H1 (cell line): ENCODE measurements at regions not wholly inside any gene's neighbourhood (a gene's known extent, or its start where the extent isn't known, plus 50 kb on each side); places are given as distances from the start of the nearest gene placed in this dataset.
A peak's percentile ranks its signal among the peaks of the same experiment; 100 is the strongest.

Experiments used
- CTCF ChIA-PET: fragments of 300-600 bp; sonication (Branson Sonifier 250); formaldehyde crosslinking; loops from one replicate; lab custom pipeline; 2021; ENCODE audit not compliant: partially characterized antibody; lab: Charles Lee
- POLR2A ChIA-PET: fragments of 300-600 bp; sonication (Branson Sonifier 250); formaldehyde crosslinking; loops from one replicate; lab custom pipeline; 2021; ENCODE audit warnings: inconsistent platforms; ENCODE audit not compliant: partially characterized antibody; lab: Charles Lee
- DNase-seq, 2 experiments: peaks; one replicate each; pipeline versions ENCODE4 v3.0.0 to v3.0.0-alpha.2; 2010 to 2022; ENCODE audit warnings: low spot score in 2 of 2, low read depth in 1 of 2, mixed read lengths in 1 of 2
- FAIRE-seq: peaks from 2 replicates; lab custom pipeline; 2011; peaks lifted over from hg19 to GRCh38; lab: Jason Lieb, UNC
- H2AFZ ChIP-seq: 2 replicates; pipeline ENCODE4 v1.8.1; 2012; ENCODE audit warnings: low read length, inconsistent platforms
- H2AK5ac ChIP-seq: 2 replicates; pipeline ENCODE4 v1.6.1; 2013; ENCODE audit warnings: low read depth, low read length
- H2BK120ac ChIP-seq: replicated peaks from 2 replicates; pipeline ENCODE3; 2013; ENCODE audit warnings: low read depth, low read length, inconsistent platforms
- H2BK12ac ChIP-seq: 2 replicates; pipeline ENCODE4 v1.6.1; 2013; ENCODE audit warnings: low read depth, low read length
- H2BK15ac ChIP-seq: 2 replicates; pipeline ENCODE4 v1.6.1; 2013; ENCODE audit warnings: low read length
- H2BK20ac ChIP-seq: 2 replicates; pipeline ENCODE4 v1.6.1; 2013; ENCODE audit warnings: low read length
- H2BK5ac ChIP-seq: 2 replicates; pipeline ENCODE4 v1.6.1; 2013; ENCODE audit warnings: low read depth, low read length
- H3K14ac ChIP-seq: 2 replicates; pipeline ENCODE4 v1.6.1; 2013; ENCODE audit warnings: inconsistent platforms; ENCODE audit not compliant: insufficient read length
- H3K18ac ChIP-seq: 2 replicates; pipeline ENCODE4 v1.6.1; 2013; ENCODE audit warnings: low read length; ENCODE audit errors: extremely low read depth
- H3K23ac ChIP-seq: 2 replicates; pipeline ENCODE4 v1.6.1; 2013; ENCODE audit warnings: inconsistent platforms; ENCODE audit not compliant: insufficient read length
- H3K23me2 ChIP-seq: 2 replicates; pipeline ENCODE4 v1.6.1; 2013; ENCODE audit warnings: low read depth, low read length
- H3K27ac ChIP-seq: 2 replicates; pipeline ENCODE4 v1.6.1; 2011; ENCODE audit warnings: low read depth, low read length, inconsistent platforms
- H3K27me3 ChIP-seq, 4 experiments: replicated peaks in 1 of 4; 1 replicate in 1 of 4; 2 replicates in 3 of 4; pipeline versions ENCODE4 v1.6.1 to v1.8.1; 2011 to 2013; ENCODE audit warnings: low read length in 3 of 4, mild to moderate bottlenecking in 3 of 4, inconsistent platforms in 2 of 4, mixed read lengths in 2 of 4, moderate library complexity in 1 of 4; ENCODE audit not compliant: control insufficient read depth in 3 of 4, insufficient read depth in 3 of 4; ENCODE audit errors: extremely low read depth in 1 of 4
- H3K36me3 ChIP-seq, 4 experiments: 2 replicates each; pipeline versions ENCODE4 v1.6.1 to v1.8.1; 2011 to 2013; ENCODE audit warnings: mild to moderate bottlenecking in 4 of 4, low read length in 3 of 4, moderate library complexity in 2 of 4, control low read depth in 1 of 4, inconsistent platforms in 1 of 4; ENCODE audit not compliant: insufficient read depth in 4 of 4, control insufficient read depth in 2 of 4
- H3K4ac ChIP-seq: replicated peaks from 2 replicates; pipeline ENCODE3; 2013; ENCODE audit warnings: low read length, low read depth, mixed read lengths, inconsistent platforms; ENCODE audit not compliant: insufficient read length
- H3K4me1 ChIP-seq, 4 experiments: replicated peaks in 1 of 4; 1 replicate in 1 of 4; 2 replicates in 3 of 4; pipeline versions ENCODE4 v1.6.1 to v1.8.1; 2011 to 2013; ENCODE audit warnings: low read length in 3 of 4, inconsistent platforms in 2 of 4, mixed read lengths in 1 of 4; ENCODE audit not compliant: insufficient read depth in 4 of 4, control insufficient read depth in 3 of 4
- H3K4me2 ChIP-seq, 2 experiments: 2 replicates each; pipeline versions ENCODE4 v1.6.1 to v1.8.1; 2011 to 2013; ENCODE audit warnings: low read depth in 2 of 2, low read length in 2 of 2, control low read depth in 1 of 2, inconsistent platforms in 1 of 2, mild to moderate bottlenecking in 1 of 2; ENCODE audit not compliant: insufficient read depth in 1 of 2
- H3K4me3 ChIP-seq, 4 experiments: fragments of 200-600, 300-600 bp in 1 of 4; sonication (generic), shearing (Covaris generic), sonication (Bioruptor Twin) in 1 of 4; 2 replicates each; pipeline versions ENCODE4 v1.5.1 to v1.8.1; 2011 to 2016; ENCODE audit warnings: low read length in 4 of 4, low read depth in 3 of 4, control low read depth in 2 of 4, inconsistent platforms in 2 of 4, mild to moderate bottlenecking in 2 of 4, mixed read lengths in 1 of 4, moderate library complexity in 1 of 4; ENCODE audit not compliant: insufficient read depth in 2 of 4; ENCODE audit errors: extremely low read depth in 1 of 4
- H3K56ac ChIP-seq: replicated peaks from 2 replicates; pipeline ENCODE3; 2013; ENCODE audit warnings: low read depth, mild to moderate bottlenecking, mixed read lengths, low read length, inconsistent platforms; ENCODE audit not compliant: insufficient read length
- H3K79me1 ChIP-seq: 2 replicates; pipeline ENCODE4 v1.6.1; 2013; ENCODE audit warnings: low read depth, low read length, control low read depth
- H3K79me2 ChIP-seq, 2 experiments: 2 replicates each; pipeline versions ENCODE4 v1.6.1 to v1.8.1; 2012 to 2013; ENCODE audit warnings: low read length in 2 of 2, mild to moderate bottlenecking in 2 of 2, inconsistent platforms in 1 of 2; ENCODE audit not compliant: insufficient read depth in 2 of 2, control insufficient read depth in 1 of 2
- H3K9ac ChIP-seq, 4 experiments: replicated peaks in 1 of 4; 1 replicate in 1 of 4; 2 replicates in 3 of 4; pipeline versions ENCODE4 v1.6.1 to v1.8.1; 2011 to 2013; ENCODE audit warnings: low read depth in 3 of 4, low read length in 3 of 4, control low read depth in 2 of 4, mild to moderate bottlenecking in 2 of 4, moderate library complexity in 2 of 4, inconsistent platforms in 1 of 4; ENCODE audit errors: extremely low read depth in 1 of 4
- H3K9me3 ChIP-seq, 2 experiments: 2 replicates each; pipeline versions ENCODE4 v1.6.1 to v1.8.1; 2012 to 2013; ENCODE audit warnings: mild to moderate bottlenecking in 2 of 2, moderate library complexity in 2 of 2, control low read depth in 1 of 2, inconsistent platforms in 1 of 2, low read depth in 1 of 2, low read length in 1 of 2, mixed read lengths in 1 of 2; ENCODE audit not compliant: insufficient read depth in 2 of 2
- H4K20me1 ChIP-seq, 2 experiments: replicated peaks in 1 of 2; 2 replicates each; pipeline versions ENCODE3 to v1.8.1; 2011 to 2013; ENCODE audit warnings: inconsistent platforms in 2 of 2, low read length in 2 of 2, mild to moderate bottlenecking in 1 of 2; ENCODE audit not compliant: insufficient read depth in 2 of 2, control insufficient read depth in 1 of 2
- H4K5ac ChIP-seq: 2 replicates; pipeline ENCODE4 v1.6.1; 2013; ENCODE audit warnings: low read length, low read depth, mixed read lengths, inconsistent platforms; ENCODE audit not compliant: insufficient read length
- H4K8ac ChIP-seq: 2 replicates; pipeline ENCODE4 v1.8.0; 2013; ENCODE audit warnings: mild to moderate bottlenecking, moderate library complexity, low read length, inconsistent platforms; ENCODE audit not compliant: insufficient read depth; ENCODE audit errors: extremely low read depth
- H4K91ac ChIP-seq: replicated peaks from 2 replicates; pipeline ENCODE3; 2013; ENCODE audit warnings: low read length, mixed read lengths, inconsistent platforms; ENCODE audit not compliant: insufficient read length
- ASH2L ChIP-seq: fragments of 200-600, 300-600 bp; sonication (generic); IDR thresholded peaks from one replicate; pipeline ENCODE4 v1.7.1; 2017; ENCODE audit warnings: low read length
- CBX8 ChIP-seq: fragments of 300-800, 300-1000 bp; sonication (generic); IDR thresholded peaks from 2 replicates; pipeline ENCODE4 v1.7.1; 2016; ENCODE audit warnings: low read depth, low read length, borderline replicate concordance
- CEBPB ChIP-seq: IDR thresholded peaks from 2 replicates; pipeline ENCODE4 v1.6.1; 2012; ENCODE audit warnings: low read depth, low read length
- JUND ChIP-seq: IDR thresholded peaks from 2 replicates; pipeline ENCODE4 v1.6.1; 2011; ENCODE audit warnings: mild to moderate bottlenecking, improper control_type of control experiment, low read length
- SIN3A ChIP-seq, 2 experiments: IDR thresholded peaks in 1 of 2; conservative IDR thresholded peaks in 1 of 2; 2 replicates each; pipeline ENCODE4 v1.6.1; 2011 to 2012; ENCODE audit warnings: low read length in 2 of 2, improper control_type of control experiment in 1 of 2, low read depth in 1 of 2, mild to moderate bottlenecking in 1 of 2
- SIRT6 ChIP-seq: IDR thresholded peaks from one replicate; pipeline ENCODE4 v1.7.1; 2012; ENCODE audit warnings: low read length, inconsistent platforms
- TAF7 ChIP-seq: optimal IDR thresholded peaks from 2 replicates; pipeline ENCODE3; 2011; ENCODE audit warnings: low read depth, mild to moderate bottlenecking, inconsistent platforms, low read length, moderate library complexity, borderline replicate concordance
- WGBS, 2 experiments: shearing (Covaris generic) in 1 of 2; methylation state at CpG; one replicate each; pipeline versions ENCODE4 v1.1.6 to v1.1.7; 2013 to 2015; ENCODE audit warnings: low lambda C conversion rate in 2 of 2, mixed read lengths in 2 of 2, inconsistent platforms in 1 of 2, low coverage in 1 of 2, missing lambda C conversion rate in 1 of 2; ENCODE audit not compliant: insufficient replicate concordance in 2 of 2, insufficient coverage in 1 of 2, insufficient read length in 1 of 2; ENCODE audit errors: extremely low coverage in 1 of 2, missing lambda C conversion rate in 1 of 2; 5-methylcytosine and 5-hydroxymethylcytosine counted together
- TF ChIP-seq, protein P1 (sequence below): IDR thresholded peaks from 2 replicates; pipeline ENCODE4 v1.6.1; 2011; ENCODE audit warnings: low read length, improper control_type of control experiment
- TF ChIP-seq, protein P2 (sequence below): IDR thresholded peaks from 2 replicates; pipeline ENCODE4 v1.6.1; 2012; ENCODE audit warnings: inconsistent platforms

DNA sequence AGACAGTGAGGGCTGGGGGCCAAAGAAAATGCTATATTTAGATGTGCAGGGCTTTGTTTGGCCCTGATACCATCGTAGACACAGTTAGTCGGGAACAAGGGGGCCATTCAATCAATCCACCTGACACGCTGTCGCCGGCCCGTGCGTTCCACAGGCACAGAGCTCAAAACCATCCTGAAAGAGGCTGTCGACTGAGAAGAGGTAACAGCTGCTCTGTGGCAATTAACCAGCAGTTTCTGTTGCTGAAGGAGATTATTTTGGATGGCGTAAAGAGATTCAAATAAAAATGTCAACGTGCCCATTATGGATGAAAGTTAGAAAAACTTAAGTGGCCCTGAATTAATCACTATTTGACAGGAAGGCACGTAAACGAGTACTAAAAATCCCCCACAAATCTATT lies 276.2 kb upstream of the IRX5 start:
- no peaks in the 10 kb centered on the region for H4K20me1 ChIP-seq
- 38% methylated on average over 12 of the region's 12 CpGs; no CpG with 5 or more reads in 1 of the 2 experiments for WGBS, 2 experiments
- H3K27ac ChIP-seq, result no peak overlapping the region
- H4K8ac ChIP-seq, result no peak overlapping the region; the same call in 1 of the 2 replicates
- no peak overlapping the region for H2BK5ac ChIP-seq
- FAIRE-seq (no peak), DNase-seq (no peak)
- H2BK15ac ChIP-seq, result 0 out of 2 replicates have a peak overlapping the region, but pooled peaks have one; percentile 53
- H2AFZ ChIP-seq, result no peak overlapping the region
- H3K9ac ChIP-seq, result no peak overlapping the region
- H3K79me2 ChIP-seq, result no peaks in the 10 kb centered on the region
- peak overlapping the region in 1 of 4 experiments; percentile 44; a peak in 1 of 8 replicates for H3K4me3 ChIP-seq
- CTCF ChIA-PET, result interaction anchor here (0.7 to 0.9 kb wide), 2 partner anchors 24 to 858 kb away, joined by 3 to 4 read pairs; no protein-coding TSS in a partner anchor
- POLR2A ChIA-PET, result no interaction called here
- no peaks in the 10 kb centered on the region; the same call in none of the 2 replicates for H3K23me2 ChIP-seq
- H2AK5ac ChIP-seq, result no peak overlapping the region
- no peaks in the 10 kb centered on the region for H3K36me3 ChIP-seq
- no peaks in the 10 kb centered on the region for H3K9me3 ChIP-seq
- H3K4ac ChIP-seq, result no peak overlapping the region
- no peaks in the 10 kb centered on the region for H3K79me1 ChIP-seq
- H2BK120ac ChIP-seq, result no peak overlapping the region
- H3K4me2 ChIP-seq, result peak overlapping the region; percentile 22 to 75; a peak in 3 of 4 replicates
- H3K18ac ChIP-seq, result no peak overlapping the region
- peaks cover 21 to 60% (median 51%) of the 10 kb centered on the region in 4 experiments for H3K27me3 ChIP-seq
- H3K4me1 ChIP-seq, result peaks cover 12 to 30% (median 24%) of the 10 kb centered on the region in 4 experiments
- TF ChIP-seq JUND (no peak), CBX8 (no peak), TAF7 (no peak), CEBPB (no peak), ASH2L (no peak), SIRT6 (no peak), SIN3A (conservative IDR thresholded peaks at IDR 0.05 in 1 of 2, IDR thresholded peaks at IDR 0.05 in 1 of 2; ENCODE audit: low read depth in 1 of 2, low read length in 2 of 2) (no peak)
- TF ChIP-seq, protein P1, sequence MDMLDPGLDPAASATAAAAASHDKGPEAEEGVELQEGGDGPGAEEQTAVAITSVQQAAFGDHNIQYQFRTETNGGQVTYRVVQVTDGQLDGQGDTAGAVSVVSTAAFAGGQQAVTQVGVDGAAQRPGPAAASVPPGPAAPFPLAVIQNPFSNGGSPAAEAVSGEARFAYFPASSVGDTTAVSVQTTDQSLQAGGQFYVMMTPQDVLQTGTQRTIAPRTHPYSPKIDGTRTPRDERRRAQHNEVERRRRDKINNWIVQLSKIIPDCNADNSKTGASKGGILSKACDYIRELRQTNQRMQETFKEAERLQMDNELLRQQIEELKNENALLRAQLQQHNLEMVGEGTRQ, result no peak
- TF ChIP-seq, protein P2, sequence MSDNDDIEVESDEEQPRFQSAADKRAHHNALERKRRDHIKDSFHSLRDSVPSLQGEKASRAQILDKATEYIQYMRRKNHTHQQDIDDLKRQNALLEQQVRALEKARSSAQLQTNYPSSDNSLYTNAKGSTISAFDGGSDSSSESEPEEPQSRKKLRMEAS, result no peak
- H3K56ac ChIP-seq, result no peak overlapping the region
- H4K5ac ChIP-seq, result no peak overlapping the region
- no peak overlapping the region for H3K23ac ChIP-seq
- H2BK20ac ChIP-seq, result no peak overlapping the region
- no peak overlapping the region for H3K14ac ChIP-seq
- no peak overlapping the region for H4K91ac ChIP-seq
- no peak overlapping the region for H2BK12ac ChIP-seq
